Esophagus squamous epithelium (tissue), 4 donors: ENCODE measurements at regions not wholly inside any gene's neighbourhood (a gene's known extent, or its start where the extent isn't known, plus 50 kb on each side); places are given as distances from the start of the nearest gene placed in this dataset.

ENCODE experiments used
- POLR2A ChIP-seq, 4 donors: fragments of 450-650 bp; IDR thresholded peaks; one replicate each; pipeline ENCODE4 v1.6.1; 2017; ENCODE audit warnings: antibody characterized with exemption in 4 of 4, mild to moderate bottlenecking in 4 of 4, moderate library complexity in 3 of 4
- TF ChIP-seq, protein P1 (sequence below), 6 experiments: fragments of 450-650 bp in 4 of 6; fragments of 200-600 bp in 2 of 6; sonication (generic) in 2 of 6; IDR thresholded peaks; one replicate each; pipeline ENCODE4 v1.5.1; 2016 to 2019; ENCODE audit warnings: antibody characterized with exemption in 6 of 6, mild to moderate bottlenecking in 4 of 6, moderate library complexity in 4 of 6

- TF ChIP-seq, protein P1, sequence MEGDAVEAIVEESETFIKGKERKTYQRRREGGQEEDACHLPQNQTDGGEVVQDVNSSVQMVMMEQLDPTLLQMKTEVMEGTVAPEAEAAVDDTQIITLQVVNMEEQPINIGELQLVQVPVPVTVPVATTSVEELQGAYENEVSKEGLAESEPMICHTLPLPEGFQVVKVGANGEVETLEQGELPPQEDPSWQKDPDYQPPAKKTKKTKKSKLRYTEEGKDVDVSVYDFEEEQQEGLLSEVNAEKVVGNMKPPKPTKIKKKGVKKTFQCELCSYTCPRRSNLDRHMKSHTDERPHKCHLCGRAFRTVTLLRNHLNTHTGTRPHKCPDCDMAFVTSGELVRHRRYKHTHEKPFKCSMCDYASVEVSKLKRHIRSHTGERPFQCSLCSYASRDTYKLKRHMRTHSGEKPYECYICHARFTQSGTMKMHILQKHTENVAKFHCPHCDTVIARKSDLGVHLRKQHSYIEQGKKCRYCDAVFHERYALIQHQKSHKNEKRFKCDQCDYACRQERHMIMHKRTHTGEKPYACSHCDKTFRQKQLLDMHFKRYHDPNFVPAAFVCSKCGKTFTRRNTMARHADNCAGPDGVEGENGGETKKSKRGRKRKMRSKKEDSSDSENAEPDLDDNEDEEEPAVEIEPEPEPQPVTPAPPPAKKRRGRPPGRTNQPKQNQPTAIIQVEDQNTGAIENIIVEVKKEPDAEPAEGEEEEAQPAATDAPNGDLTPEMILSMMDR (IDR thresholded peaks at IDR 0.05) = no peak
- no peak for TF ChIP-seq POLR2A (IDR thresholded peaks at IDR 0.05)
Observed at GRCh38 chr2:145016711-145017110, 496.8 kb upstream of the ZEB2 start.
